AG04450 (cell line): ENCODE measurements at regions not wholly inside any gene's neighbourhood (a gene's known extent, or its start where the extent isn't known, plus 50 kb on each side); places are given as distances from the start of the nearest gene placed in this dataset.
"Not testable (repeated sequence)": the region's sequence is repeated elsewhere in the genome, so short reads cannot be mapped to it uniquely, and the experiment has no call there.

ENCODE experiments used
- CTCF ChIA-PET: fragments of 300-600, 350-600 bp; formaldehyde crosslinking; extraction: SDS; loops from one replicate; lab custom pipeline; 2022; ENCODE audit warnings: antibody characterized with exemption, inconsistent platforms; lab: Charles Lee
- POLR2A ChIA-PET: fragments of 350-600 bp; formaldehyde crosslinking; extraction: SDS; loops from one replicate; lab custom pipeline; 2021; ENCODE audit warnings: antibody characterized with exemption, inconsistent platforms; lab: Yijun Ruan, JAX
- DNase-seq: peaks from one replicate; pipeline ENCODE4 v3.0.0-alpha.2; 2011; ENCODE audit warnings: low read depth, low spot score
- H3K27ac ChIP-seq: one replicate; pipeline ENCODE4 v1.5.1; 2012; ENCODE audit warnings: low read depth, low read length, control low read depth
- H3K27me3 ChIP-seq: one replicate; pipeline ENCODE4 v1.6.0; 2012; ENCODE audit warnings: low read length; ENCODE audit not compliant: control insufficient read depth, insufficient read depth
- H3K4me3 ChIP-seq: 2 replicates; pipeline ENCODE4 v1.5.1; 2011; ENCODE audit warnings: mild to moderate bottlenecking, low read depth, low read length, control low read depth
- H3K9me3 ChIP-seq: 2 replicates; pipeline ENCODE4 v1.5.1; 2012; ENCODE audit warnings: low read length; ENCODE audit not compliant: control insufficient read depth, insufficient read depth
- TF ChIP-seq, protein P1 (sequence below): IDR thresholded peaks from 2 replicates; pipeline ENCODE4 v1.5.1; 2011; ENCODE audit warnings: low read depth, low read length, control low read depth, inconsistent platforms

GRCh38 chr12:25404955-25405354, 148.1 kb downstream of the LMNTD1 start:
- TF ChIP-seq, protein P1, sequence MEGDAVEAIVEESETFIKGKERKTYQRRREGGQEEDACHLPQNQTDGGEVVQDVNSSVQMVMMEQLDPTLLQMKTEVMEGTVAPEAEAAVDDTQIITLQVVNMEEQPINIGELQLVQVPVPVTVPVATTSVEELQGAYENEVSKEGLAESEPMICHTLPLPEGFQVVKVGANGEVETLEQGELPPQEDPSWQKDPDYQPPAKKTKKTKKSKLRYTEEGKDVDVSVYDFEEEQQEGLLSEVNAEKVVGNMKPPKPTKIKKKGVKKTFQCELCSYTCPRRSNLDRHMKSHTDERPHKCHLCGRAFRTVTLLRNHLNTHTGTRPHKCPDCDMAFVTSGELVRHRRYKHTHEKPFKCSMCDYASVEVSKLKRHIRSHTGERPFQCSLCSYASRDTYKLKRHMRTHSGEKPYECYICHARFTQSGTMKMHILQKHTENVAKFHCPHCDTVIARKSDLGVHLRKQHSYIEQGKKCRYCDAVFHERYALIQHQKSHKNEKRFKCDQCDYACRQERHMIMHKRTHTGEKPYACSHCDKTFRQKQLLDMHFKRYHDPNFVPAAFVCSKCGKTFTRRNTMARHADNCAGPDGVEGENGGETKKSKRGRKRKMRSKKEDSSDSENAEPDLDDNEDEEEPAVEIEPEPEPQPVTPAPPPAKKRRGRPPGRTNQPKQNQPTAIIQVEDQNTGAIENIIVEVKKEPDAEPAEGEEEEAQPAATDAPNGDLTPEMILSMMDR: no peak
- no peak for DNase-seq
- Histone ChIP-seq H3K27me3 (no peaks in the 10 kb centered on the region), H3K9me3 (0 out of 2 replicates have a peak, but pooled peaks cover 2% of the 10 kb centered on the region), H3K4me3 (no peak overlapping the region), H3K27ac (no peak overlapping the region)
- ChIA-PET CTCF (interaction anchor here (0.6 to 1.3 kb wide), 4 partner anchors 31 to 413 kb away, joined by 3 to 5 read pairs (median 4); no protein-coding TSS in a partner anchor), POLR2A (no interaction called here)

DNA sequence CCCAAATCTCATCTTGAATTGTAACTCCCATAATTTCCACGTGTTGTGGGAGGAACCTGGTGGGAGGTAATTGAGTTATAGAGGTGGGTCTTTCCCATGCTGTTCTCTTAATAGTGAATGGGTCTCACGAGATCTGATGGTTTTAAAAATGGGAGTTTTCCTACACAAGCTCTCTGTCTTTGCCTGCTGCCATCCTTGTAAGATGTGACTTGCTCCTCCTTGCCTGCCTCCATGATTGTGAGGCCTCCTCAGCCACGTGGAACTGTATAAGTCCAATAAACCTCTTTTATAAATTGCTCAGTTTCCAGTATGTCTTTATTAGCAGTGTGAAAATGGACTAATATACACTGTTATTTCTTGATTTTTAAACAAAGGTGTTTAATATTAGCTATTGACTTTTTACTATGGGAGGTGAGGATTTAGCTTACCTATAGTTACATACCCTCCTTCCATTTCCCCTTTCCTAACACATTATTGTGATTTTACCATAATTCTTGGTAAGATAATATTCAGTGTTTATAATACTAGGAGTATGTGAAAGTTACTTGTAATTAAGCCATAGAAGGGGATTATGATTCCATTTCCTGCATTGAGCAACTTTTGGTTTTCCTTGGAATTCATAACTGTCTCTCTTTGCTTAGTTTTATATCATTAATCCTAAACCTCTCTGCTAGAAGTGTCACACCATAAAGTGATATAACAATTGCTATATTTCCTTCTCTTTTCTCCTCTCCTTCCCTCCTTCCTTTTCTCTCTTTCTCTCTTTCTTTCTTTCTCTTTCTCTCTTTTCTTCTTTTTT, 151.0 kb upstream of the KRAS start:
- DNase-seq: no peak
- Histone ChIP-seq H3K9me3 (0 out of 2 replicates have a peak, but pooled peaks cover 2% of the 10 kb centered on the region), H3K27me3 (no peaks in the 10 kb centered on the region), H3K27ac (no peak overlapping the region), H3K4me3 (no peak overlapping the region)
- ChIA-PET CTCF (interaction anchor here (1.5 kb wide), 1 partner anchor 14 kb away, joined by 6 read pairs; no protein-coding TSS in a partner anchor), POLR2A (no interaction called here)
- TF ChIP-seq, protein P1: no peak

DNA sequence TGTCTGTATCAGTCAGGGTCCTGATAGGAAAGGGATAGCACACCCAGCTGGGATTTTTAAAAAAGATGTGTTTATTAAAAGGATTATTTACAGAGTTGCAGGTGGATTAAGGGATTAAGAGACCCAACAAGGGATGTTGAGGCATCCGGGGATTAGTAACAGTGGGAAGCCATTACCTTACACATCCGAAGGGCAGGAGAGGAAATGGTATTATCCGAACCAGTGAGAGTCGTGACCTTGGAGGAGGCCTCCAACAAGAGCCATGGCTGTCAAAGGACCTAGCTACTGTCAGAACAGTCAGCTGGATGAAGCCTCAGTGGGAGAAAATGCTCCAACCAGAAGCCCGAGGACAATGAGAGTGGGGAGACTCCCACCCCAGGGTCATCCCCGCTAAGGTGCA, 146.3 kb upstream of the KRAS start:
- TF ChIP-seq, protein P1: no peak
- ChIA-PET POLR2A (no interaction called here), CTCF (interaction anchor here (0.6 to 1.3 kb wide), 2 partner anchors 156 to 719 kb away, joined by 3 to 4 read pairs; no protein-coding TSS in a partner anchor)
- no peak overlapping the region for H3K27ac ChIP-seq
- no peak overlapping the region for H3K4me3 ChIP-seq
- no peak for DNase-seq
- H3K9me3 ChIP-seq: 0 out of 2 replicates have a peak, but pooled peaks cover 2% of the 10 kb centered on the region
- no peaks in the 10 kb centered on the region for H3K27me3 ChIP-seq

DNA sequence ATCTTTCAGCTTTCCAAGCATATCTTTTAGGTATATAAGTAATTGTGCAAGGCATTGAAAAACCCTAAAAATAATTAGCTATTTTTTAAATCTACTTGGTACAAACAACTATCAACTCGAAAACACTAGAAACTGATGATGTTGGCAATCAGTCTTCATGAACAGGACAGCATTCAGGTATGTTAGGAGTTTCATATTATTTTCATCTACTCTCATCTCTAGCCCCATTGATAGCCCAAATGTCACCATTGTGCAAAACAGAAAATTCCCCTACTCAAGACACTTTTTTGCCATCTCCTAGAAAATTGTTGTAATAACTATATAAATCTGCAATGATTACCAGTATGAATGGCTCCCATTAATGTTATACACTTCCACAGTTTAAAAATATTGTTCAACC, 144.5 kb upstream of the KRAS start:
- H3K27me3 ChIP-seq: no peaks in the 10 kb centered on the region
- TF ChIP-seq, protein P1: no peak
- CTCF ChIA-PET: no interaction called here
- no peak for DNase-seq
- H3K9me3 ChIP-seq: no peaks in the 10 kb centered on the region; the same call in 1 of the 2 replicates
- no peak overlapping the region for H3K27ac ChIP-seq
- no peak overlapping the region for H3K4me3 ChIP-seq
- POLR2A ChIA-PET: no interaction called here

- DNase-seq, H3K4me3 ChIP-seq, CTCF ChIA-PET, POLR2A ChIA-PET, H3K27me3 ChIP-seq, H3K9me3 ChIP-seq, H3K27ac ChIP-seq: not testable (repeated sequence)
Measured at GRCh38 chr12:25394775-25395174, 144.0 kb upstream of the KRAS start.
